ENCODE measurements at regions not wholly inside any gene's neighbourhood (a gene's known extent, or its start where the extent isn't known, plus 50 kb on each side); places are given as distances from the start of the nearest gene placed in this dataset.
A peak's percentile ranks its signal among the peaks of the same experiment; 100 is the strongest.

DNA sequence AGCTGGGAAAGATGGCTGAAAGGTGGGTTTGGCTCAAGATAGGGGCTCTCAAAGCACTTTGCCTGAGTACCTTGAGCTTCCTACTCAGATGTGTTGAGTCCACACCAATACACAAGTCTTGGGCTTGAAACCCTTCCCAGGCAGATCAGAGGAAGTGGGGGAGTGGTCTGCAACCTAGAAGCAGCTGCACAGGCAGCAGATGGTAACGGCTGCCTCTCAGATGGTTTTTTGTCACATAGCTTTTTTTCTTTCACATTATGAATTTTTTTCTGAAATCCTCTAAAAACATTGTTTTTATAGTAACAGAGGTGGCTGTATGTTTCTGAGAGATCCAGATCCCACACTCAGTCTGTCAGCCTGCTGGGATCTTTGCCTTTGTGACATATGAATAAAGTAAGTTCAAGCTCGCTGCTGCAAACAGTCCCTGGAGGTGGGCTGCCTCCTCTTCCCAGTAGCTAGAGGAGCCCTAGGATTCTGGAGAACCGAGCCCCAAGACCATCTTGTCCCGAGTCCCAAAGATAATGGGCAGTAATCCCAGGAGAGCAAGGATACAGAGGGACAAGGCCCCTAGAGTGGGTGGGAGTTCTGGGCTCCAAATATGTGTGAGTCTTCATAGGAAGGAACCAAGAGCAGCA is 97.1 kb upstream of the TOP1 start:
- Histone ChIP-seq H2BK120ac (ENCODE audit: low read depth, low read length) (no peak overlapping the region), H3K56ac (ENCODE audit: low read length) (no peak overlapping the region), H4K5ac (ENCODE audit: low read length) (no peak overlapping the region), H3K23ac (ENCODE audit: low read length) (no peak overlapping the region), H2BK15ac (replicated peaks; ENCODE audit: low read depth) (no peak overlapping the region), H3K18ac (ENCODE audit: low read length) (no peak overlapping the region), H3K27me3 (ENCODE audit: insufficient read depth, low read length, poor library complexity) (no peaks in the 10 kb centered on the region), H3K79me2 (ENCODE audit: control insufficient read depth, insufficient read depth, low read length) (no peaks in the 10 kb centered on the region), H3K27ac (ENCODE audit: low read depth, low read length) (no peak overlapping the region), H2BK5ac (ENCODE audit: low read length) (no peak overlapping the region), H2AK5ac (ENCODE audit: low read length) (no peak overlapping the region), H3K9ac (ENCODE audit: low read length) (no peak overlapping the region), H3K4me1 (ENCODE audit: control insufficient read depth, low read depth, low read length) (no peaks in the 10 kb centered on the region), H3K4me3 (ENCODE audit: low read length) (no peak overlapping the region), H3K36me3 (ENCODE audit: control insufficient read depth, insufficient read depth, low read length) (no peaks in the 10 kb centered on the region), H3K4ac (ENCODE audit: low read depth, low read length) (no peak overlapping the region), H4K8ac (ENCODE audit: low read depth, low read length) (no peak overlapping the region), H3K4me2 (ENCODE audit: low read length) (no peak overlapping the region), H3K79me1 (ENCODE audit: low read length) (no peaks in the 10 kb centered on the region)
- no peak for DNase-seq
- no CpG with 5 or more reads among the region's 4 CpGs for WGBS (ENCODE audit: extremely low coverage, insufficient coverage, low lambda C conversion rate)

DNA sequence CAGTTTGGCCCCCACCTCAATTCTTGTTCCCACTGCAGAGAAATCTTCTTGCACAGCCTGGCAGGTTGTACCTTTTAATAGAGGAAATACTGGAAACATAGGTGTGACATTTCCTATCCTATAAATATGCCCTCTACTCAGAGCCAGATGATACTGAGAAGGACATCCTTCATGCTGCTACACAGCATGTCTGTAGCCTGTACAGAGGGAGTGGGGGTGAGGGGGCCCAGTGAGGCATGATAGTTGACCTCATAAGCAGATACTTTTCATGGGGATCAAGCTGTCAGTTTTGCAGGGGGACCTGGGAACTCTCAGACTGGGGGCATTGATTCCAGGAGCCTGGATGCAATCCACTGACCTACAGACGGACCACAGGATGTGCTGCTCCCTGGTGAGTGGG is 96.2 kb upstream of the TOP1 start:
- no peak overlapping the region for H2BK15ac ChIP-seq (replicated peaks; ENCODE audit: low read depth)
- no CpG with 5 or more reads among the region's 1 CpG for WGBS (ENCODE audit: extremely low coverage, insufficient coverage, low lambda C conversion rate)

DNA sequence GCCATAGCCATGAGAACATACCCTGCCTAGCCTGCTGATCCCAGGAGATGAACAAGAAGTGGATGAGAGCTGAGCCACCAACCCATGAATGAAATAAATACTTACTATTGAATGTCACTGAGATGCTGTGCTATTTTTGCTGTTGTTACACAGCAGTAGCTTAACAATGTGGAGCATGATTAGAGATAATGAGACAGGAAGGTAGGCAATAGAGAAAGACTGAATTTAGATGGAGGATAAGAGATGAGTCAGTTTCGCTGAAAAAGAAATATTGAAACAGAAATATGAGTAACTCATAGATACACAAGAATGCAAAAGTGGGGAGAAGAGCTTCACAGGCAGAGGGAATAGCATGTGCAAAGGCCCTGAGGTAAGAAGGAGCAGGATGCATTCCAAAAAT is 94.9 kb upstream of the TOP1 start:
- no peaks in the 10 kb centered on the region for H3K27me3 ChIP-seq (ENCODE audit: insufficient read depth, low read length, poor library complexity)

More for the DNA sequence above, 96.2 kb upstream of the TOP1 start:
- no peak overlapping the region for H4K5ac ChIP-seq (ENCODE audit: low read length)
- no peaks in the 10 kb centered on the region for H3K36me3 ChIP-seq (ENCODE audit: control insufficient read depth, insufficient read depth, low read length)
- H3K18ac ChIP-seq (ENCODE audit: low read length) = no peak overlapping the region
- H3K79me1 ChIP-seq (ENCODE audit: low read length) = no peaks in the 10 kb centered on the region
- H3K4ac ChIP-seq (ENCODE audit: low read depth, low read length) = no peak overlapping the region
- no peak overlapping the region for H2BK5ac ChIP-seq (ENCODE audit: low read length)
- no peak overlapping the region for H3K27ac ChIP-seq (ENCODE audit: low read depth, low read length)
- H2AK5ac ChIP-seq (ENCODE audit: low read length) = no peak overlapping the region
- H3K56ac ChIP-seq (ENCODE audit: low read length) = no peak overlapping the region
- H3K23ac ChIP-seq (ENCODE audit: low read length) = no peak overlapping the region
- H3K4me2 ChIP-seq (ENCODE audit: low read length) = no peak overlapping the region
- no peak overlapping the region for H3K4me3 ChIP-seq (ENCODE audit: low read length)
- no peak for DNase-seq
- no peaks in the 10 kb centered on the region for H3K27me3 ChIP-seq (ENCODE audit: insufficient read depth, low read length, poor library complexity)
- H3K9ac ChIP-seq (ENCODE audit: low read length) = no peak overlapping the region
- no peak overlapping the region for H4K8ac ChIP-seq (ENCODE audit: low read depth, low read length)
- no peaks in the 10 kb centered on the region for H3K4me1 ChIP-seq (ENCODE audit: control insufficient read depth, low read depth, low read length)
- no peaks in the 10 kb centered on the region for H3K79me2 ChIP-seq (ENCODE audit: control insufficient read depth, insufficient read depth, low read length)
- no peak overlapping the region for H2BK120ac ChIP-seq (ENCODE audit: low read depth, low read length)

DNA sequence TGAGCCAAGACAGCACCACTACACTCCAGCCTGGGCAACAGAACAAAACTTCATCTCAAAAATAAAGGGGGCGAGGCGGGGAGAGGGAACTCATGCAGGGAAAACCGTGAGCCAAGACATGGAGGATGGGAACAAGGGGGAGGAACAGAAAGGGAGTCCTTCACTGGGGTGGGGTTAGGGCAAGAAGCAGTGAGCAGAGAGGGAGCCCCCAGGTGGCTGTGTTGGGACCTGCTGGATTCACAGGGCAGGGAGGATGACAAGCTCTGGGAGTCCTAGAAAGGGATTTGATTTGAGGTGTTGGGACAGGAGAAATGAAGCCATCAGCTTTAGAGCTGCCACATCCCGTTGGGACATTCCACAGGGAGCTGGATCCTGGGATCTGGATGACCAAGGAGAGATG is 90.6 kb upstream of the TOP1 start:
- no peak overlapping the region for H3K4me2 ChIP-seq (ENCODE audit: low read length)
- no peak overlapping the region for H3K27ac ChIP-seq (ENCODE audit: low read depth, low read length)
- no peaks in the 10 kb centered on the region for H3K27me3 ChIP-seq (ENCODE audit: insufficient read depth, low read length, poor library complexity)
- no peaks in the 10 kb centered on the region for H3K79me1 ChIP-seq (ENCODE audit: low read length)
- H4K8ac ChIP-seq (ENCODE audit: low read depth, low read length) = no peak overlapping the region
- no peaks in the 10 kb centered on the region for H3K36me3 ChIP-seq (ENCODE audit: control insufficient read depth, insufficient read depth, low read length)
- H3K4me1 ChIP-seq (ENCODE audit: control insufficient read depth, low read depth, low read length) = no peaks in the 10 kb centered on the region
- H3K56ac ChIP-seq (ENCODE audit: low read length) = no peak overlapping the region
- no peak overlapping the region for H2BK15ac ChIP-seq (replicated peaks; ENCODE audit: low read depth)
- WGBS (ENCODE audit: extremely low coverage, insufficient coverage, low lambda C conversion rate) = no CpG with 5 or more reads among the region's 4 CpGs
- no peak overlapping the region for H3K23ac ChIP-seq (ENCODE audit: low read length)
- H2AK5ac ChIP-seq (ENCODE audit: low read length) = no peak overlapping the region
- H3K4me3 ChIP-seq (ENCODE audit: low read length) = no peak overlapping the region
- no peak overlapping the region for H2BK5ac ChIP-seq (ENCODE audit: low read length)
- DNase-seq = peak; percentile 54
- H3K79me2 ChIP-seq (ENCODE audit: control insufficient read depth, insufficient read depth, low read length) = no peaks in the 10 kb centered on the region
- no peak overlapping the region for H2BK120ac ChIP-seq (ENCODE audit: low read depth, low read length)
- no peak overlapping the region for H3K18ac ChIP-seq (ENCODE audit: low read length)
- no peak overlapping the region for H4K5ac ChIP-seq (ENCODE audit: low read length)
- no peak overlapping the region for H3K9ac ChIP-seq (ENCODE audit: low read length)
- no peak overlapping the region for H3K4ac ChIP-seq (ENCODE audit: low read depth, low read length)

More for the DNA sequence above, 94.9 kb upstream of the TOP1 start:
- H2BK120ac ChIP-seq (ENCODE audit: low read depth, low read length) = no peak overlapping the region
- no peak overlapping the region for H3K56ac ChIP-seq (ENCODE audit: low read length)
- no peak overlapping the region for H4K8ac ChIP-seq (ENCODE audit: low read depth, low read length)
- no peak overlapping the region for H4K5ac ChIP-seq (ENCODE audit: low read length)
- H3K23ac ChIP-seq (ENCODE audit: low read length) = no peak overlapping the region
- H3K27ac ChIP-seq (ENCODE audit: low read depth, low read length) = no peak overlapping the region
- H3K79me1 ChIP-seq (ENCODE audit: low read length) = no peaks in the 10 kb centered on the region
- no peaks in the 10 kb centered on the region for H3K4me1 ChIP-seq (ENCODE audit: control insufficient read depth, low read depth, low read length)
- H3K9ac ChIP-seq (ENCODE audit: low read length) = no peak overlapping the region
- no peaks in the 10 kb centered on the region for H3K36me3 ChIP-seq (ENCODE audit: control insufficient read depth, insufficient read depth, low read length)
- no peak overlapping the region for H2BK15ac ChIP-seq (replicated peaks; ENCODE audit: low read depth)
- H3K18ac ChIP-seq (ENCODE audit: low read length) = no peak overlapping the region
- no peaks in the 10 kb centered on the region for H3K79me2 ChIP-seq (ENCODE audit: control insufficient read depth, insufficient read depth, low read length)
- no peak overlapping the region for H3K4me2 ChIP-seq (ENCODE audit: low read length)
- no CpG with 5 or more reads among the region's 1 CpG for WGBS (ENCODE audit: extremely low coverage, insufficient coverage, low lambda C conversion rate)
- H3K4ac ChIP-seq (ENCODE audit: low read depth, low read length) = no peak overlapping the region
- no peak overlapping the region for H2BK5ac ChIP-seq (ENCODE audit: low read length)
- no peak overlapping the region for H2AK5ac ChIP-seq (ENCODE audit: low read length)
- DNase-seq = no peak
- H3K4me3 ChIP-seq (ENCODE audit: low read length) = no peak overlapping the region

DNA sequence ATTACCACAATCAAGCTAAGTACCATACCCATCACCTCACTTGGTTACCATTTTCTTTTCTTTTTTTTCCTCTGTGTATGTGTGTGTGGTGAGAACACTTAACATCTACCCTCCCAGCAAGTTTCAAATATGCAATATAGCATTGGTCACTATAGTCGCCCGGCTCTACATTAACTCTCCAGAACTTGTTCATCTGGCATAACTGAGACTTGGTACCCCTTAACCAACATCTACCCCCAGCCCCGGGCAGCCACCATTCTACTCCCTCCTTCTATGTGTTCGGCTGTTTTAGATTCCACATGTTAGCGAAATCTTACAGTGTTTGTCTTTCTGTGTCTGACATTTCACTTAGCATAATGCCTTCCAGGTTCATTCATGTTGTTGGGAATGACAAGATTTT is 89.0 kb upstream of the TOP1 start:
- no peak overlapping the region for H2BK5ac ChIP-seq (ENCODE audit: low read length)
- no peaks in the 10 kb centered on the region for H3K4me1 ChIP-seq (ENCODE audit: control insufficient read depth, low read depth, low read length)
- no peak overlapping the region for H3K4me2 ChIP-seq (ENCODE audit: low read length)
- no peak overlapping the region for H4K8ac ChIP-seq (ENCODE audit: low read depth, low read length)
- H3K79me1 ChIP-seq (ENCODE audit: low read length) = no peaks in the 10 kb centered on the region
- H3K18ac ChIP-seq (ENCODE audit: low read length) = no peak overlapping the region
- no peaks in the 10 kb centered on the region for H3K79me2 ChIP-seq (ENCODE audit: control insufficient read depth, insufficient read depth, low read length)
- H2BK120ac ChIP-seq (ENCODE audit: low read depth, low read length) = no peak overlapping the region
- H3K27me3 ChIP-seq (ENCODE audit: insufficient read depth, low read length, poor library complexity) = no peaks in the 10 kb centered on the region
- no peak overlapping the region for H2BK15ac ChIP-seq (replicated peaks; ENCODE audit: low read depth)
- H3K27ac ChIP-seq (ENCODE audit: low read depth, low read length) = no peak overlapping the region
- no peak for DNase-seq
- no peak overlapping the region for H3K4ac ChIP-seq (ENCODE audit: low read depth, low read length)
- H3K23ac ChIP-seq (ENCODE audit: low read length) = no peak overlapping the region
- no peak overlapping the region for H3K9ac ChIP-seq (ENCODE audit: low read length)
- H2AK5ac ChIP-seq (ENCODE audit: low read length) = no peak overlapping the region
- no peak overlapping the region for H4K5ac ChIP-seq (ENCODE audit: low read length)
- no CpG with 5 or more reads among the region's 5 CpGs for WGBS (ENCODE audit: extremely low coverage, insufficient coverage, low lambda C conversion rate)
- no peak overlapping the region for H3K4me3 ChIP-seq (ENCODE audit: low read length)
- H3K56ac ChIP-seq (ENCODE audit: low read length) = no peak overlapping the region
- H3K36me3 ChIP-seq (ENCODE audit: control insufficient read depth, insufficient read depth, low read length) = no peaks in the 10 kb centered on the region

DNA sequence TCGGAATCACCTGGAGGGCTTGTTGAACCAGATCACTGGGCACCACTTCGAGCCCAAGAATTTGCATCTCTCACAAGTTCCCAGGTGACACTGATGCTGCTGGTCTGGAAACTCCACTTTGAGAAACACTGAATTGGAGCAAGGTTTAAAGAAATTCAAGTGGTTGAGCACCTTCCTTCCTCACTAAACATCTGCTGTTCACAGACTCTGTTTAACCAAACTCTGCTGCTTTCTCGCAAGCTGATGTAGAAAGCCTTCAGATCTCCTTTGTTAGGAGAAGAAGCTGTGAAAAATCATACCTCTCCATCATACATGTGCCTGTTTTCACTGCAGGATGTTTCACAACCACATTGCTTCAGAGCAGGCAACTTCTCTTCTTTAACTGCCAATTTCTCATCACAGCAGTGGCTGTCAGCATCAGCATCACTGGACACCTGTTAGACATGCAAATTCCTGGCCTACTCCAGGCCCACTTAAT is 87.5 kb upstream of the TOP1 start:
- no peaks in the 10 kb centered on the region for H3K36me3 ChIP-seq (ENCODE audit: control insufficient read depth, insufficient read depth, low read length)
- H3K27me3 ChIP-seq (ENCODE audit: insufficient read depth, low read length, poor library complexity) = no peaks in the 10 kb centered on the region
- no peak overlapping the region for H3K9ac ChIP-seq (ENCODE audit: low read length)
- no peak overlapping the region for H4K5ac ChIP-seq (ENCODE audit: low read length)
- H2AK5ac ChIP-seq (ENCODE audit: low read length) = no peak overlapping the region
- H2BK5ac ChIP-seq (ENCODE audit: low read length) = no peak overlapping the region
- H3K4me2 ChIP-seq (ENCODE audit: low read length) = no peak overlapping the region
- no peak for DNase-seq
- H2BK120ac ChIP-seq (ENCODE audit: low read depth, low read length) = no peak overlapping the region
- H4K8ac ChIP-seq (ENCODE audit: low read depth, low read length) = no peak overlapping the region
- no peak overlapping the region for H3K27ac ChIP-seq (ENCODE audit: low read depth, low read length)
- H3K56ac ChIP-seq (ENCODE audit: low read length) = no peak overlapping the region
- no peak overlapping the region for H2BK15ac ChIP-seq (replicated peaks; ENCODE audit: low read depth)
- H3K18ac ChIP-seq (ENCODE audit: low read length) = no peak overlapping the region
- H3K4me3 ChIP-seq (ENCODE audit: low read length) = no peak overlapping the region
- no peak overlapping the region for H3K4ac ChIP-seq (ENCODE audit: low read depth, low read length)
- H3K79me2 ChIP-seq (ENCODE audit: control insufficient read depth, insufficient read depth, low read length) = no peaks in the 10 kb centered on the region
- H3K4me1 ChIP-seq (ENCODE audit: control insufficient read depth, low read depth, low read length) = no peaks in the 10 kb centered on the region
- H3K23ac ChIP-seq (ENCODE audit: low read length) = no peak overlapping the region
- WGBS (ENCODE audit: extremely low coverage, insufficient coverage, low lambda C conversion rate) = no CpG with 5 or more reads among the region's 3 CpGs
- no peaks in the 10 kb centered on the region for H3K79me1 ChIP-seq (ENCODE audit: low read length)

All from mesendoderm (in vitro differentiated cells).